HG03159 (cell line): ENCODE measurements at regions not wholly inside any gene's neighbourhood (a gene's known extent, or its start where the extent isn't known, plus 50 kb on each side); places are given as distances from the start of the nearest gene placed in this dataset.
"Not testable (repeated sequence)": the region's sequence is repeated elsewhere in the genome, so short reads cannot be mapped to it uniquely, and the experiment has no call there.

Source experiments
- ATAC-seq: cut with Tn5 transposase; IDR thresholded peaks from one replicate; pipeline ENCODE4 v1.9.1; 2021; ENCODE audit warnings: mild to moderate bottlenecking, moderate library complexity; ENCODE audit not compliant: unreplicated experiment

DNA sequence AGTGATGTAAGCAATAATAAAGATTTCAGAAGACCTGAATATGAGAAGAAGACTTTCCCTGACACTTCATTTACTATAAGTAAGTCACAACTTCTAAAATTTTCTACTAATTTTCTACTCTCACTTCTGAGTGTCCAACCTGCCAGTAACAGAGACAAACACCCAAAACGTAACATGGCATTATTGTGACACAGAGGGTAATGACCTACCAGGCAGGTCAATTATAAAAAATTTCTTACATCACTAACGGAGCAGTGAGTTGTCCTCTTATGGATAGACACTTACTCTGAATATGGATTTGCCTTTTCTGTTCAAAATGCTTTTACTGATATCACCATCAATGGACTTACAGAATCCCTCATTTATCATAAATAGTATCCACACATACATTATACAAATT, 405.9 kb upstream of the MAGEB16 start:
- no peak for ATAC-seq

DNA sequence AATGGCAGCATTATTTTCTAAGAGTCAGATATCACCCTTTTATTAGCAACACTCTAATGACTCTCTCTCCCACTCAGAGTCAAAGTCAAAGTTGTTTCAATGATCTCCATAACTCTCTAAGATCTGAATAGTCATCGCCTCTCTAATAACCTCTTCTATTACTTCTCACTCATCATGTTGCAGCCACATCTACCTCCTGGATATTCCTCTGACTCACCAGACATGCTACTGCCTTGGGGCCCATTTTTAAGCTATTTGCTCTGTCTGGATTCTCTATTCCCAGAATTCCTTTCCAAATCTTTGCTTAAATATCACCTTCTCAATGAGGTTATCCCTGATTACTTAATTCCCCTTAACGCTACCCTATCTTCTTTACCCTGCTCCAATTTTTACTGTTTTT, 391.8 kb upstream of the MAGEB16 start:
- no peak for ATAC-seq

DNA sequence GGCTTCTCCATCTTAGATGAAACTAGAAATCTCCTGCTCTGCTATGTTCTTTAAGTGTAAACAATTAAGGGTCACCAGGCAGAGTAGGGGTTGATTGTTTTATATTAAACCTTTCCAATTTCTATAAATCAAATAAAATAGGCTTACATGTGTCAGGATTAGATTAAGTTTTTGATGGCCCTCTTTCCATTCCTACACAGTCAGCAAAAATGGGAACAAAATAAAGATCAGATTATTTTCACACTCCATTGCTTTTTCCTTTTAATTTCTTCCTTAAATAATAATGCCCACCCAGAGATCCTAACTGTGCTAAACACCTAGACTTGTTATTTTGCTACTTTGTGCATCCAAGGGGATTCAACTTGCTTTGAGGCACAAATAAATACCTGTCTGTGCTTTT, 381.4 kb upstream of the MAGEB16 start:
- no peak for ATAC-seq

DNA sequence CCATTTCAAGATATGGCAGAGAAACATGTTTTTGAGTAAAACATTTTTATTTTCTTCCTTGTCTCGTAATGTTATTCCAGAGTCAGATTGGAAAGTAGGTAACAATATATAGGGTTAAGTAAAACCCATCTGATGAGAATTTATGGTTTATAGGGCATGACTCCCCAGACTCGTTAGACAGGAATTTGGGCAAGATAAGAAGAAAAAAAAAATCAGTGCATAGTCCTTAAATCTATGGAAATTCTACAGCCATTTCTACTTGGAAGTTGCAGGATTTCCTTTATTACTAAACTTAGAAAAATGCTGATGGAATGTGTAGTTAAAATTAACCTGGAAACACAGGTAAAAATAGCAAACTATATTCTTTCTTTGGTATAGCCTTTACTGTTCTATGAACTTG, 366.1 kb upstream of the MAGEB16 start:
- no peak for ATAC-seq

DNA sequence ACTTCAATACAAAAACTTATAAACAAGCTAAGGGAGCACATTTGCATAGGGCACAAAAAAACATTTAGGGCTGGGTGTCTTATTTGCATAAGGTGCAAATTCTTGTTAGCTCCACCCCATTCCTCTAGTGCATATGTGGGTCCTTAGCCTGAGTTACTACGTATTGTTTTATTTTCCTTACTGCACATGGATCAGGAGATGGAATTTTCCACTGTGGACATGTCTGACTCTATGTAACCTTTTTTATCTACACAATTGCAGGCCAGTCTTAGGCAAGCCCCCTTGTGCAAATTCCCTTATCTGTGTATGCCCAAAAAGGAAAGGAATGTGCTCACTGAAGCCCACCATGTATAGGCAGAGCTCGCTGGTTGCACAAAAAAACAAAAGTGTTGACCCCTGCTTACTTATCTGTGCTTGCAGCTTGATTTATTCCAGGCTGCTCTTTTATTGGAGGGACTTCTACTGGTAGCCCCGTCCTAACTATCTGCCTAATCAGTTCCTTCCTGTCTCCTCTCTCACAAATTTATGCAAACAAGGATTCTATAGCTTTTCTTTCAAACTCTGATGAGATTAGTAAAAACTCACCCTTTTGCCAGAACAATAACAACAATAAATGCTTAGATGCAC, 359.0 kb upstream of the MAGEB16 start:
- no peak for ATAC-seq

DNA sequence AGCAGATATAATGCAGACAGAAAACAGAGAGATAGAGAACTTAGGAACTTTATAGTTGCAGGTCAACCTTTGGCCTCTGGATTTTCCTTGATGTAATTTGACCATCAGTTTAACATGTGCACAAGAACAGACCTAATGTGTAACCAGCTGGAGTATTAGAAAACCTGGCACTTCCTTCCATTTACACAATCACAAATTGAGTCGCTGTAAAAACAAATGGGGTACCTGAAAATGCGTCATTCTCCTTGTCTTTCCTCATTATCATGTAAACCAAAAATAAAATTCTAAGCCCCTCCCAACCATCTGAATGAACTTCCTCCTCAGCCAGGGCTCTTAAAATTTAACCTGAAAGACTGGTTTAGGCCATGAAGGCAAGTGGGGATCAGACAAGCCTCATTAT, 358.4 kb upstream of the MAGEB16 start:
- no peak for ATAC-seq

DNA sequence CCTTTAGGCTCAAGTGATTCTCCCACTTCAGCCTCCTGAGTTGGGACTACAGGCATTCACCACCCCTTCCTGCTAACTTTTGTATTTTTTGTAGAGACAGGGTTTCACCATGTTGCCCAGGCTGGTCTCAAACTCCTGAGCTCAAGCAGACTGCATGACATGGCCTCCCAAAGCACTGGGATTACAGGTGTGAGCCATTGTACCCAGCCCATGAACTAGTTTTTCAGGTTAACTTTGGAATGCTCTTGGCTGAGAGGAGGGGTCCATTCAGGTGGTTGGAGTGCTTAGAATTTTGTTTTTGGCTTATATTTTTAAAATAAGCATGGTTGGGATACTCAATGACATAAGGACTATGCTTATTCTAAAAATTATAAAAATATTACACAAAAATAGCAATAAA, 355.7 kb upstream of the MAGEB16 start:
- ATAC-seq = no peak

DNA sequence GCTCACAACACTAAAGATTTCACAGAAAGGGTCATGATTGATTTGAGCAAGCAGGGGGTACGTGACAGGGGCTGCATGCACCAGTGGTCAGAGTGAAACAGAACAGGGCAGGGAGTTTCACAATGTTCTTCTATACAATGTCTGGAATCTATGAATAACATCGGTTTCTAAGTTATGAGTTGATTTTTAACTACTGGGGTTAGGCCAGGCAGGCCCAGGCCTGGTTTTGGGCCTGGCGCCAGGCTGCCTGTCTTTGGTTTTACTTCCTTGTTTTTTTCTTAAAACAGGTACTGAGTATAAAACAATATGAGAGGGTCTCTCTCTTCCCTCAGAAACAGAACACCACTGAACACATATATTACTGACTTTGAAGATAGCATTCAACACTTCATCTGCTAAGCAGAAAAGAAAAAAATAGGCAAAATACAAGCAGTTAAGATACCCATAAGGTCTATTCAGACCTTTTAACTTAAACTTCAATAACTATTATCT, 355.0 kb upstream of the MAGEB16 start:
- ATAC-seq = peak; percentile 60

DNA sequence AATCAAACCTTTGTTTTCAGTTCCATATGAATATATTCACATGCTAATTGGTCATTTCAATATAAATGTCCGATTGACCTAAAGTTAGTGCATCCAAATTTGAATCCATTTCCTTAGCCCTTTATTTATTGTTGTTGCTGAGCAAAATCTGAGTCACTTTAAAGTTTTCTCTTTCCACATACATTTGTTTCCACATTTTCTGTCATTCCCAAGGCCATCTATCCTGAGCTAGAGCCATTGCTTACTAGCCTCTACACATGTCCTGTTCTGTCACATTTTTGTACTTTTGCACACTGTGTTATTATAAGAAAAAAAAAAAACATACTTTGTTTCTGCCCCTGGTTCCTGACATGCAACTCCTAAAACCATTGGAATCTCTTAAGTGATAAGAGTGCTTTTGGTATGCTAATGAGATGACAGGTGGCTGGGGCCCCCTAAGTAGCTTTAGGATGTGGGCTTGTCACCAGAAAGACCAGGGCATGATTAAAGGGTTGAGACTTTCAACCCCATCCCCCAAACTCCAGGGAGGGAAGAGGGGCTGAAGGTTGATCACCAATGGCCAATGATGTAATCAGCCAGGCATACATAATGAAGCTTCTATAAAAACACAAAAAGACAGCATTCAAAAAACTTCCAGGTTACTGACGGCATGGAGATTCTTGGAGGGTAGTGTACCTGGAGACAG, 353.3 kb upstream of the MAGEB16 start:
- no peak for ATAC-seq

DNA sequence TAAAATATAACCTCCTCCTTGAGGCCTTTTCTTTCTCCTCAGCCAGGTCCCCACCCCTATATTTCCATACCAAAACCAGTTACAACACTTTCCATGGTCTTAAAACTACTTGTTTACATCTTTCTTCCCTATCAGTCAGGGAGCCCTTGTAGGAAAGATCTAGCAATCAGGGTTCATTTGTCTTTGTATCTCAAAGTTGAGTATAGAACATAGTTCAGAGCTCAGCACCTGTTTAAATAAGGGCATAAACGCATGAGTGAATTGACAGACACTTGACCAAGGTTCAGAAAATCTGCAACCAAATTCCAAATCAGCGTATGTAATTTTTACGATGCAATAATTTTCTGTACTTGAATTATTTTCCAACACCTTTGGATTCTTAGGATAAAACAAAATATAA, 352.2 kb upstream of the MAGEB16 start:
- ATAC-seq = no peak

DNA sequence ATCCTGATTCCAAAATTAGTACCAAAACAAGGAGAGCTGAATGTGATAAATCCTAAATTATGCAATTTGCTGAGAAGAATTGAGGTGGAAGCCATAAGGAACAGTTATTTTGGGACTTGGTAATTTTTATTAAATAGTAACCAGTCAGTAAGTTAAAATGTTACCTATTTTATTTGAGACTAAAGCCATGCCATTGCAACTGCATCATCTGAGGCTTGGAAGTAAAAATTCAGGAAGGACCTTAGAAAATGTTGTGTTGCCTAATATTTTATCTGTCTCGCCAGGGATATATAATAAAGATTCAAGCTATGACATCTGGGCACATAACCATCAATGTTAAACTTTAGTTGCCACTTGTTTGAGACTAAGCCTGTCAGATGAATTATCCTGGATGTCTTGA, 341.3 kb upstream of the MAGEB16 start:
- no peak for ATAC-seq

DNA sequence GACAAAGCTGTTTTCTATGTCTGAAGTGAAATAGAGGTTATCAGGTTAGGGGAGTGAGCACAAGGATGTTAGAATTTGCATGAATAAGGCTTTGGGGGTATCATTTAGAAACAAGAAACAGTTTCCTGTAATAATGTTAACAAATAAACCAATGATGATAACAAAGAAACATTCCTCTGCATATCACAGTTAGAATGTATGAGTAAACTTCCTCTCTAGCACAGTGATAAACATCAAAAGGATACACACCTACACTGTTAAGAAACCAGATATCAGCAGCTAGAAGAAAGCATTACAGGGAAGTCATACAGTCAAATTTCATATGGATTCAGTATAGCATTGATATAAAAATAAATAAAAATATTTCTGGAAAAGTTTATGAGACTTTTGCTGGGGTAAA, 340.0 kb upstream of the MAGEB16 start:
- no peak for ATAC-seq

DNA sequence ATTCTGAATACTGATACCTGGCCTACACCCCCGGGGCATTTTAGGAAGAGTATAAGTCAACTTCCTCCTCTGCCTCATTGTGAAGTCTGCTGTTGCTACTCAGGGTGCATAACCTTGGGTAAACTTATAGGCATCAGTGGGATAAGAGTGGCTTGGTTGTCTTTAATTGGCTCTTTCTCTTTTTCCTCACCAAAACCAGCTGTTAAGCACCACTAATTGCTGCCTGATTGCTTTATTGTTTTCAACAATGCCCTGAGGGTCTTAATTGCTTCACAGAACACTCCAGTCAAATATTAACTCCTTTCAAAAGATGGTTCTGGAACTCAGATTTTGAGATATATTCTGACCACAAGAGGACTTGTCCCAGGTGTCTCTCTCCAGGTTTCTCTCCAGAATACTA, 337.0 kb upstream of the MAGEB16 start:
- ATAC-seq = no peak

DNA sequence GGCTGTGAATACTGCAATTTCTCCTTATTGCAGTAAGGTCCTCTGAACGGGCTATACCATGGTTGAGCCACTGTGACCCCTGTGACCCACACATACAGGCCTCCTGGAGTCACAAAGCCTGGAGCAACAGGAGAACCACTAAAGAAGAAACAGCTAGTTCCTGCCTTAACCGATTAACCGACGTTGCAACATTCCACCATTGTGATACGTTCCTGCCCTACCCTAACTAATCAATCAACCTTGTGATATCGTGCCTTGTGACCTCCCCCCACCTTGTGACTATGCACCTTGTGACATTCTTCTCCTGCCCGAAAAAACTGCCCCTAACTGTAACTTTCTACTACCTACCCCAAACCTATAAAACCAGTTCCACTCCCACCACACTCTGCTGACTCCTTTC, 301.5 kb upstream of the MAGEB16 start:
- ATAC-seq = not testable (repeated sequence)

DNA sequence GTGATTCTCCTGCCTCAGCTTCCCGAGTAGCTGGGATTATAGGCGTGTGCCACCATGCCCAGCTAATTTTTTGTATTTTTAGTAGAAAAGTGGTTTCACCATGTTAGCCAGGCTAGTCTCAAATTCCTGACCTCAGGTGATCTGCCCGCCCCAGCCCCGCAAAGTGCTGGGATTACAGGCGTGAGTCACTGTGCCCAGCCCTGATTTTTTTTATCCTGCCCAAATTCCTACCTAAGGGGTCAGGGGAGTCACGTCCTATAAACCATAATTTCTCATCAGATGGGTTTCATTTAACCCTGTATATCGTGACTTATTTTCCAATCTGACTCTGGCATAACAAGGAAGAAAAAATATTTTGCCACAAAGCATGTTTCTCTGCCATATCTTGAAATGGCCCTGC, 300.7 kb upstream of the MAGEB16 start:
- ATAC-seq = not testable (repeated sequence)

DNA sequence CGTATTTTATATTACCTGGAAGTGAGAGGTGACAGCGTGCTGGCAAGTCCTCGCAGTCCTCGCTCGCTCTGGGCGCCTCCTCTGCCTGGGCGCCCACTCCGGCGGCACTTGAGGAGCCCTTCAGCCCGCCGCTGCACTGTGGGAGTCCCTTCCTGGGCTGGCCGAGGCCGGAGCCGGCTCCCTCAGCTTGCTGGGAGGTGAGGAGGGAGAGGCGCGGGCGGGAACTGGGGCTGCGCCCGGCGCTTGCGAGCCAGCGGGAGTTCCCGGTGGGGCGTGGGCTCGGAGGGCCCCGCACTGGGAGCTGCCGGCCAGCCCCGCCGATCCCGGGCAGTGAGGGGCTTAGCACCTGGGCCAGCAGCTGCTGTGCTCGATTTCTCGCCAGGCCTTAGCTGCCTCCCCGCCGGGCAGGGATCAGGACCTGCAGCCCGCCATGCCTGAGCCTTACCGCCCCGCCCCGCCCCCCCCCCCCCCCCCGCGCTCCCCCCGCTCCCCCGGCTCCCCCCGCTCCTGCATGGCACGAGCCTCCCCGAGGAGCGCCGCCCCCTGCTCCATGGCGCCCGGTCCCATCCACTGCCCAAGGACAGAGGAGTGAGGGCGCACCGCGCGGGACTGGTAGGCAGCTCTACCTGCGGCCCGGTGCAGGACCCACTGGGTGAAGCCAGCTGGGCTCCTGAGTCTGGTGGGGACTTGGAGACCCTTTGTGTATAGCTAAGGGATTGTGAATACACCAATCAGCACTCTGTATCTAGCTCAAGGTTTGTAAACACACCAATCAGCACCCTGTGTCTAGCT, 298.9 kb upstream of the MAGEB16 start:
- ATAC-seq = no peak

DNA sequence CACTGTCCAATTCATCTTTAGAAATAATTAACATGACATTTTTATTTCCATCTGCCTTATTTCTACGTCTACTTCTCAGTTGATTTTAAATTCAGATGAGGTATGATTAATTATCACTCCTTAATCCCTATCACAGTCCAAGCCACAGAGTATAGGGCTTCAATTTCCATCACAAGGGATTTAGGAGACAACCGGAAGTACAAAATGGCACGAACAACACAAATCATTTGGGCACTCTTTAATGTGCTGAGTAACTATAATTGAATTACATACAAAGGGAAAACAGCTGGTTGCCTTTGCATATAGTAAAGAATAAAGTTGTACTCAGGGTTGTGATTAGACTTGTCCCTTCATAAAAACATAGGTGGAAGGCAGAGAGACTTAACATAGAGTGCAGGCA, 290.4 kb upstream of the MAGEB16 start:
- ATAC-seq = no peak

DNA sequence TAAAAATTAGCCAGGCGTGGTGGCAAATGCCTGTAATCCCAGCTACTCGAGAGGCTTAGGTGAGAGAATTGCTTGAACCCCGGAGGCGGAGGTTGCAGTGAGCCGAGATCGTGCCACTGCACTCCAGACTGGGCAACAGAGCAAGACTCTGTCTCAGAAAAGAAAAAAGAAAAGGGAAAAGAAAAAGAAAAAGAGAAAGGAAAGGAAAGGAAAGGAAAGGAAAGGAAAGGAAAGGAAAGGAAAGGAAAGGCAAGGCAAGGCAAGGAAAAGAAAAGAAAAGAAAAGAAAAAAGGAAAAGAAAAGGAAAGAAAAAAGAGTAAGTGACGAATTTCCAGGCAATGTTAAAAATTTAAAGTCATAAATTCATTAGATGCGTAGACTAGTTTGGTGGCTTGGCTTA, 250.1 kb upstream of the MAGEB16 start:
- ATAC-seq = not testable (repeated sequence)

DNA sequence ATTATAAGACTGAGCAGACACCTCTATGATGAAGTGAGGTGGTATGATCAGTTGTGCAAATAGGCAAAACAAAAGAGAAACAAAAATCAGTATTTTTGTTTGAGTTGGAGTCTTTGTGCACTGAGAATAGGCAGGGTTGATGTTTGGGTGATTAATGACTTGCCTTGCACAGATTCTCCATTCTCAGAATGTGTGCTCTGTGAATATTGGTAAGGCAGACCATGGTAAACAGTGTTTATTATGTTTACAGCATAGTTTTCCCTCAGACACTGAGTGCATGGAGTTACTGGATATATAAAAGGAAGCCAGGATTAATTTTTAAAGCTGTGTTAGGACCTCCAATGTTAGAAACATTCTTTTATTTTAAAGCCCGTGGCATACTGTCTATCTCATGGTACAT, 240.2 kb upstream of the MAGEB16 start:
- no peak for ATAC-seq

DNA sequence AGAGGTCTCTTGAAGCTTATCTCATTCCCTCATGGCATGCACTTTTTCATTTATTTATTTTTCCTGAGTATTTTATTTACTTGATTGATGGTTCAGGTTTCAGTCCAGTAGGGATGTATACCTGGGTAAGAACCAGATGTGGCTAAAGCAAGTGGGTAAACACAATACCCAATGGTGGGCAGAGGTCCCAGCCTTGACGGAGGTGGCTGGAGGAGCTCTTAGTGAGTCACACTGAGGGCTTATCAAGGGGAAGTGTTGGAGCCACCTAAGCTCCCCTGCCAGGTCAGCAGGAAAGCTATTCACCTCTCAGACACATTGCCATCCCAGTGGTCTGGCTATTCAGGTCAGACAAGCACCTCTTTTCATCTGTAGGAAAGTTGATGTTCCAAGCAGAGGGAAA, 236.2 kb upstream of the MAGEB16 start:
- ATAC-seq = no peak

DNA sequence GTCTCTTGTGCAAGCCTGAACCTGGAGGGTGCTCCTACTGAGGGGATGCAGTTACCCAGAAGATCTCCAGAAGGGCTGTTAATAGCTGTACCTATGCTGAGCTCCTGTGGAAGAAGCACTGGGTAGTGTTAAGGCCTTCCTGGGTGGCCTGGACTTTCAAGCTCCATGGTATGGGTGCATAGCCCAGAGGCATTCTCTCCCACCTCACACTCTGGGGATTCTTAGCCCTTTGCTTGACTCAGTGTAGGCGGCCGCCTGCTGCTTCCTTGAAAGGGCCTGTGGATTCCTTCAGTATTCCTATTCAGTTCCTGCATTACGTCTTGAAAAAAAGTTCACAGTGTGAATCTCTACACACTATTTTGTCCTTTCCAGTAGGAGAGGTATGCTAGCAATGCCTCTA, 235.7 kb upstream of the MAGEB16 start:
- no peak for ATAC-seq

DNA sequence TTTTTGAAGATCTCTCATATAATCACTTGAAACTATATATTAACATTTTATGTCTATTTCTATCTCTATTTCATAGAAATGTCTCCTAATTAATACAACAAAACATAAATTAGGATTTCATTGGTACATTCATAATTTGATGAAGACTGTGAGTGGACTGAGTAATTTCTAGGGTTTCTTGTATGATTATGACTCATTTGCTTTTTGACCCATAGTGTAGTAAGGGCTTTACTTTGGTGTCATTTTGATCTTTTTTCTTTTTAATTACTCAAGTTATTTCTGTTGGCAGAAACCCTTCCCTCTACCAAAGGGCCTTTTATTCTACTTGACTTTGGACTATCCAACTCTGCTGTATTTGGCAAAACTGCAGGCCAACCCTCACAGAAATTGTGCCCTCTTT, 207.9 kb upstream of the MAGEB16 start:
- no peak for ATAC-seq
